NCI-H1930 (cell line): ENCODE measurements at regions not wholly inside any gene's neighbourhood (a gene's known extent, or its start where the extent isn't known, plus 50 kb on each side); places are given as distances from the start of the nearest gene placed in this dataset.
"Not testable (repeated sequence)": the region's sequence is repeated elsewhere in the genome, so short reads cannot be mapped to it uniquely, and the experiment has no call there.

ENCODE experiments used
- DNase-seq, 2 experiments: peaks; one replicate each; lab custom pipeline; 2025; lab: John Stamatoyannopoulos, UW

DNA sequence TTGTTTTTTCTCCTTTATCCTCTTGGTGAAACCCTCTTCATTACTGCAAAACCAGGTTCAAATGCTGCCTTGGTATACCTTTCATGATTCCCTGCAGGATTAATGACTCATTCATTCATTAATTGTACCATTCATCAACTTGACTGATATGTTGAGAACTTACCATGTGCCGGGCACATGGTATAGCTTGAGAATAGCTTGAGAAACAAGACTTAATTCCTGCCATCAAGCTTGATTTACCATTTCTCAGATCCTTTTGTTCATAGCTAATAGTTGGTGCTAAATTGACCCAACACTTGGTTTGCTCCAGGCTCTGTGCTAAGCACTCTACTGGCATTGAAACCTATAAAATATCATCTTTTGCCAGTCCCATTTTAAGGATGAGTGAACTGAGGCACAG is 165.7 kb downstream of the YIPF5 start:
- DNase-seq = no peak

DNA sequence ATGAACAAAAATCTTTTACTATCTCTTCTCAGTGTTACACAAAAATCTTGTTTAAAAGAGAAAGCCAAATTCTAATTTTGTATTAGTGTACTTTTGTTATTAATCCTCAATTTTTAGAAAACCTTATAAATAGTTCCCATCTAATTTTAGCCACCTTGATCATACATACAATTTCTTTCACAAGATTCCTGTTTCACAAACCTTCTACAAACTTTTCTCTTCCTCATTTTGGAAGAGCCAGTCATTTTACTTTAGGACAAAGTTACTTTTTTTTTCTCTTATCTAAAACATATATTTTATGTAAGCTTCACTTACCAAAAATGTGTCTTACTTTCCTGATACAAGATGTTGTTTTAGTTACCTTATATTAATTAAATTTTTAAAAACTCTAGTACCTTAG is 161.3 kb downstream of the YIPF5 start:
- no peak for DNase-seq

DNA sequence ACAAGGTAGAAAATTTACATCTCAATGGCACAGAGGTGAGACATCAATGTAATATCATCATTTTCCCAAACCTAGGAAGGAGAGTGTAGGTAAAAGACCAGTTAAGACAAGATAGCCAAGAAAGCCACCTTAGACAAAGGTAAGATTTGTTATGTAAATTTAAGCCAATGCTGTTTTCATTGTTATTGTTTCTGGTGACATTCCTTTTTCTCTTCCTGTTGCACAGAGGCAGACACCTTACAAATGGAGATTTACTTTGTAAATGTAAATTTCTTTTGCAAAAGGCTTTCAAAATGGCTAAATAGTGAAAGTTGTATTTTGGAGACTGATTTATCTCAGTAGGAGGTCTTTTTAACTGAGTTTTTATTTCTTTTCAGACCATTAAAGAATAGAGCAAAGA is 159.1 kb downstream of the YIPF5 start:
- DNase-seq = no peak

DNA sequence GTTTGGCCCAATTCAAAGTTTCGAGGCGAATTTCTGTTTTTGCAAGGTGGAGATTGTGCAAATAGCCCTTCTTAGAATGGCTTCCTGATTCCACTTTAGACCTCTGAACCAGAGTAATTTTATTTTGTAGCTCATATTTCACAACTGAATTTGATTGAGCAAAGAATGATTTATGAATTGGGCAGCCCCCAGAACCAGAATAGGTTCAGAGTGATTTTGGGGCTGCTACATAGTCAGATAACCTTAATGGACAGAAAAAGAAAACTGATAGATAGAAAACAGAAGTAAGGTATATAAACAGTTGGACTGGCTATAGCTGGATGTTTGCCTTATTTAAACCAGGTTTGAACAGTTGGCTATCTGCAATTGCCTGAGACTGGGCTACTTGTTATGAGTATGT is 156.6 kb downstream of the YIPF5 start:
- DNase-seq = no peak

DNA sequence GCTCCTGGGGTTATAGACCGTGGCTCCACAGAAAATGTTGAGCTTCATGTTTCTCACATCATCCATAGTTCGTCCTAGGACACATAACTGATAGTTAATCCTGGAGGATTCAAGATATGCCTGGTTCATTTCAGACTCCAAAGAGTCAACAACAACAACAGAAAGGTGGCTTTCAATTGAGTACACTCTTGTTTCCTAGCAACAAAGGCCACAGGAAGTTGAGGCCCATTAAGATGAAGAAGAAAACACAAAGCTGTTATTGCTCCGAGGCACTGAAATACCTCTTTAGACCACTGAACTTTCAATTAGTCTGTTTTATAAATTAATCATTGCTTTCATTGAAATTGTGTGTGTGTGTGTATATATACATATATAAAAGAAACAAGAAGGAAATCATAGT is 154.5 kb downstream of the YIPF5 start:
- DNase-seq = no peak

DNA sequence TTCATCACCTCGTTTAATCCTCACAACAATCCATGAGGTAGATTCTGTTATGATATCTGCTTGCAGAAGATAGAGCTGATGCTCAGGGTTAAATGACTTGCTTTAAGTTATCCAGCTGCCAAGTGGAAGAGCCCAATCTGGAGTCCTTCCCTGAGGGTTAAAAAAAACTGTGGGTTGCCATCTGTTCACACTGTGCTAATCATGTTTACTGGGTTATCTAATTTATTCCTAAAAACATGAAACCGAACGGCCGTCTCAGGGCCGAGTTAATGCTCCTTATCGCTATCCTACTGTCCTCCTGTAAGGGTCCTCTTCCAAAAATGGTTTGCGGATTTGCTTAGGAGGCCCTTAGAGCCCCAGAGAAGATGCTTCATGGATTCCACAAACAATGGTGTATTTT is 153.3 kb downstream of the YIPF5 start:
- DNase-seq = no peak

DNA sequence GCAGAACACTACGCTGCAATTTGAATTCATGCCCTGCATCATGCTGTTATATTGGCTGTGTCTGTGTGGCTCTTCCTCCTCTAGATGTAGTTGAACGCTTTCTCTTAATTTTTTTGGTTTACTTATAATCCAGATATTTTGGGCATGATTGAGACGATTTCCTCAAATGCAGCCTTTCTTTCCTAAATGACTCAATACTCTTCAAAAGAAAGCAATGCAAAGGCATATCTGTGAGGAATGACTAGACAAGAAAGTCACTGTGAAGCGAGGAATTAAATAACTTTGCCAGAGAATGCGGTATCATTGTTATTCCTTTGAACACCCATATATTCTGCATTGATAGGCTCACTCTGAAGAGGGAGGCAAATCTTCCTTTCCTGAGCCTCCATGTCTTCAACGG is 152.8 kb downstream of the YIPF5 start:
- no peak for DNase-seq

DNA sequence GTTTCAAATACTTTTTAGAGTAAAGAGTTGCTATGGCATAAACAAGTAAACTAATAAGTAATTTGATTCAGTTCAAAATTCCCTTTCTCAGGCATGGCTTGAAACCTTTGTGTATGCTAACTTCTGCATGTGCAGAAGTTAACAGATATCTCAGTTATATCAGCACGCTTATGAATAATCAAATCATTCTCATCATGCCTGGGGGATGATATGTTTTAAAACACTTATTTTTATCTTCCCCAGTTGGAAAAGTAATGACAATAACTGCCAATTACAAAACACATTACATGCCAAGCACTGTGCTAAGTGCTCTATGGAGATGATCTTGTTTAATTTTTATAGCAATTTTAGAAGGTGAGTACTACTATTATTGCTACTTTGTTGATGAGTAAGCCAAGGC is 146.4 kb downstream of the YIPF5 start:
- no peak for DNase-seq

DNA sequence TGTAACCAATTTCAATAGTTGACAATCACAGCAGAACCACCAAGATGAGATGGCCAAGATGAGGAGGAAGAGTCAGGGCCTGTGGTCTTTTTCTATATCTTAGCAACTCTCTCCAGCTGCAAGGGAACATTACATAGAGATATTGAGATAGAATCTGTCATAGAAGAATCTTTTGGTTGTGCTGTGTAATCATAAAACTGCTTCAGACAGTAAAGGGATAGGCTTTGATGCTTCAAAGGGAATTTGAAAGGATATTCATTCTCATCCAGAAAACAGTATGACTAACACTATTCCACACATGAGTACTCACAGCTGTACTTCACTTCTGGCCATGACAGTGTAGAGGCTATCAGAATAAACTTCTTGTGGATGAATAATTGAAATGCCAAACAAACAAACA is 145.9 kb downstream of the YIPF5 start:
- DNase-seq = no peak

DNA sequence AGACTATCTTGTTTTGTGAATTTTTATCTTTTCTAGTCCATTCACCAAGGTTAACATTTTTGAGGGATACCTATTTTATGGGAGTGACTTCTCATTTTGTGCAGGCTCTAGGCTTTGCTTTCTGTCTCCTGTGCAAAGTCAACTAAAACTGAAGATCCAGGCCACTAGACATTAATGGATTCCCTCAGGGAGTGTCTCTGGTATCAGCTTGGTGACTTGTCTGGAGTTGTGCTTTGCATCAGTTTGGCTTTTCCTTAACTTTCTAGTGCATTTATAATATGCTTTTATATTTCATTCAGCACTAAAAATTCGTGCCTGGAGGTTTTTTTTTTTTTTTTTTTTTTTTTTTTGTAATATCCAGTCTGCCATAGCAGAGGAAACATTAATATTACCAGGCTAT is 144.2 kb downstream of the YIPF5 start:
- DNase-seq = no peak

DNA sequence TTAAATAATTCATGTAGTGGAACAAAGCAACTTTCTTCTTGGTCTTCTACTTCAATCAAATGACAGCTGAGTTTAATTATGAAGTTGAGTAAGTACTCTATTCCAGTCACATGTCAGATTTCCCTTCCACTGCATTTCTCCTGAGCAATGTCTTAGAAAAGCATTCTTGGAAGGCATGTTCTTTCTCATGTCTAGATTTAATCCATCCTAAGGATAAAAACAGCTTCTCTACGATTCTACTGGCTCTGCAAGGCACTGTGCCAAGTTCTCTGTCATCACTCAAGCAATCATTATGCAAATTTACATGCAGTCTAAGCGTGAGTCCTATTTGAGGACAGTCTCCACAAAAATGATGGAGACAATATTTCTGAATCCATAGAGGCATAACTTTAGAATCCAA is 142.4 kb downstream of the YIPF5 start:
- DNase-seq = no peak

DNA sequence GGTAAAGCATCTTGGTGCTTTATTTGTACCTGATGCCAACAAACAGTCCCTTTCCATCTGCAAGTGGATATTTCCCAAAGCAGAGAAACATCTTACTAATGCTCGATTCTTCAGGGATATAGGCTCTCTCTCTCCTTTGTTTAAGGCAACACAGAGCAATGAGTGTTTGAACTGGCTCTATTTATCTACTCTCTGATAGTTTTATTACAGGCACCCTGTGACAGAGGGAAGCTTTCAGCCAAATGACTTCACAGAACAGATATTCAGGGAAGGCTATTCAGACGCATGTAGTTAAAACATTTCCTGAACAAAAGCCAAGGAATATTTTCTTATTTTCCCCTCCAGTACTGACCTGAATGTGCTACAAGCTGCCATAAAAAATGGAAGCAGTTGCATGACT is 141.8 kb downstream of the YIPF5 start:
- DNase-seq = no peak

DNA sequence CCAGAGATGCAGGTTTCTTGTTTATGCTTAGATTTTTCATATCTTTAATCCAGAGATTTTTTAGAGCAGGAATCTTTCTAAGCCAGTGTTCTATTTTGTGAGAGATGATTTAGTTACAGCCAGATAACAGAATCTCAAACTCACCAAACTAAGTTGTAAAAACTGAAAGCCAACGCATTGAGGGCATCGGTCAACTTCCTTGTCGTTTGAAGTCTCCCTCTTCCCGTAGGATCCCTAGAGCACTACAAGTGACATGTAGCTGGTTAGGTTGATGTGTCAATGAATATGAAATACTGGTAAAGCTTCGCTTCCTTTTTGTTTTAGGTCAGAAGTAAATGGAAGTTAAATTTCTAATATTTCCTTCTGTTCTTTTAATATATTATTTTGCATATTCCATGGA is 139.6 kb downstream of the YIPF5 start:
- no peak for DNase-seq

DNA sequence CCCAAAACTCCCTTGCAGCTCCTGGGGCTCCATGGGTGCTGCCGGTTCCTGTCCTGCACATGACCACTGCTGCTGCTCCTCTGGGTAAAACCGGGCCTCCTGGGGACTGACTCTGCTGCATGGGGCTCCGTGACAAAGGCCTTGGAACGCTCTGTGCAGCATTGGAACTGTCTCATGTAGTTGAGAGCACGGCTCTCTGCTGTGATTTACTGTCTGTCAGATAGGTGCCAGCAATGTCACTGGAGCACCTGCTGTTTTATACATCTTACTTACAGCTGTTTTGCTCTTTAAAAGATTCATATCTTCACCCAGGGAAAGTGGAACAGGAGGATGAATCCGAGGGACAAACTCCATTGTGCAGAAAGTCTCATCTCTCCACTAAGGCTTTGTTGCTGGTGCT is 138.1 kb downstream of the YIPF5 start:
- no peak for DNase-seq

DNA sequence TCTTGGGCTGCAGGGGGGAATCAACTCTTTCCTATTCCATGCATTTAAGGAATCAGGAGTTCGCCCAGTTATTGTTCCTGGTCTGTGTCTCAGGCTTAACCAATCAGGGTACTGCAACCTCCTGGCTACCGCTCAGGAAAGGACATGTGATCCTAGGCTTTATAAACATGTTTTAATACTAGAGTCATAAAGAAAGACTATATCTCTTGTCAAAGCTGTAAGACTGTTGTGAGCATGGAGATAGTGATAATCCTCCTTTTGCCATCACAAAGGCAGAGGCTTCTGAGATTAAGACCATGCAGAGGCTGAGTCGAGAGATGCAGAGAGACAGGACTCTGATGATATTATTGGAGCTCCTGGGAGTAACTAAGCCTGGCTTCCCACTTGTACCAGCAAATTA is 137.0 kb downstream of the YIPF5 start:
- no peak for DNase-seq

DNA sequence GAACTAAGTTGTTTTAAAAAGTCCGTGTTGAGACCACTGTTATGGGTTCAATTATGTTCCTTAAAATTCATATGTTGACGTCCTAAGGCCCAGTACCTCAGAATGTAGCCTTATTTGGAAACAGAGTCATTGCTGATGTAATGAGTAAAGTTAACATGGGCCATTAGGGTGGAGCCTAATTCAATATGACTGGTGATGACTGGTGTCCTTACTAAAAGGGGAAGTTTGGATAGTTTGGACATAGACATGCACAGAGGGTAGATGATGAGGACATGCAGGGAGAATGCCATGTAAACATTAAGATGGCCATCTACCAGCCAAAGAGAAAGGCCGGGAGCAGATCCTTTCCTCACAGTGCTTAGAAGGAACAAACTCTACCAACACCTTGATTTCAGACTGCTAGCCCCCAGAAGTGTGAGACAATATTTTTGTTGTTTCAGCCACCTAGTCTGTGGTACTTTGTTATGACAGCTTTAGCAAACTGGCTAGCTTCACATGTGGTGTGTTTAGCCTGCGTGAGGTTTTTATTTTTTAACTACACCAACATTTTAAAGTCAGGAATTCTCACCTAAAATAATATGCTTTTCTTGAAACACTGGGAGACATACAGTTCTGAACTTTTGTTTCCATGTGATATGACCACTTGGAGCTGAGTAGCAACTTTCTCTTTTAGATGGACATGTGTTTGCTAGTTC is 135.3 kb downstream of the YIPF5 start:
- DNase-seq = no peak

DNA sequence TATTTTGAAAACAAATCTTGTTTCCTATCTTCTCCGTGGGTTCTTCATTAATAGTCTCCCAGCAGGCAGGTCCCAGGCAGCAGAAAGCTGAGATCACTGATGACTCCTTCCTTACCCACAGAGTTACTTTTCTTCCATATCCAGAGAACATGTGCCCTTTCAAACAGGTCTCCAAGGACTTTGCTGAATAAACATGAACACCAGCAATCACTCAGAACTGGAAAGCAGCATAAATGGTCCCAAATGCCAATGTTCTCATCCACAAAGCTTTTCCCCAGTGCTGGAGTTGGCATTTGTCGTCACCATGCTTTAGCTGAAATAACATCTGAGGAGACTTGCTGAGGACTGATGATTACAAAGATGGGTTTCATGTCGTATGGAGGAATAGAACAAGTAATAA is 134.0 kb downstream of the YIPF5 start:
- no peak for DNase-seq

DNA sequence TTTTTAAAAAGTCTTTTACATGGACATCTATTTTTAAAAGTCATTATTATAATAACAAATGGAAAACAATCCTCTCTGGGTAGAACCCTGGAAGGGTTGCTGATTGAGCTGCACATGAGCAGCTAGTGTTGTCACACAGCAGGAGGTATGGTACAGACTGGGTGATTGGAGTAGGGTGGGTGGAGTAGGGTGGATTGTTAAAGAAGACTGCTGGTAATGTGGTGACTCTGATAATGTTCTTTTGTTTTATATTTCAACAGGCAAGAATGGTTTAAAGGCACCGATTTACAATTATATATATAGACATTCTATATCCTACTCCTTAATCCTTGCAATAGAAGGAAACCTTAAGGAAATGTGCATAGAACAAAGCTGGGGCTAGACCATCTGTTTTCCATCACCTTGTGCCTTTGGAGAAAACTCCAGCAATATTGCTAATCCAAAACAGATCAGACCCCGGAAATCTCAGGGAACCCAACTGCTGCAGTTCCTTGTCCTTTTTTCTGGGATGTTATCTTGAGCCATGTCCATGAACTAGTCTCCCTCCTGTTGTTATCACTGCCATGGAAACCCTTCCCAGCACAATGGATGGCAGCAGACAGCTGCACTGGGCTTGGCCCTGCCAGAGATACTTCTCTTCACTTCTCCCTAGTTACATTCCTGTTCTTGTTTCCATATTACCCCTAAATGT is 129.7 kb downstream of the YIPF5 start:
- DNase-seq = no peak

DNA sequence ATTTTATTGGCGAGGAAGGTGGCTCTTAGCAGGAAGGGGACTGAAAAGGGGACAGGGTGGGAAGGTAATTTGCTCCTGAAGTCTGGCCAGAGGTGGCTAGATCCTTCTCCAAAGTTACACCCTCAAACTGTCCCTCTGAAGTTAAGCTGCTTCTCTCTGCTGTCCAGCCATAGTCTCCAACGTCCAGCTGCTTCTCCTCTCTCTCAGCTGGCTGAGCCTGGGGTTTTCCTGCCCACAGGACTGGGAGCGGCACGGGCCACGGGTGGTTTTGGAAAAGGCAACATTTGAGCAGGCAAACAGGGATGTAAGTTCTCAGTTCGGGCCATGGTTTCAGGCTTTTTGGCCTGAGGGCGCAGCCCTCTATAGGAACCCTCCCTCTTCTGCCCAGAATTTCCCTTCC is 128.3 kb downstream of the YIPF5 start:
- DNase-seq = no peak

DNA sequence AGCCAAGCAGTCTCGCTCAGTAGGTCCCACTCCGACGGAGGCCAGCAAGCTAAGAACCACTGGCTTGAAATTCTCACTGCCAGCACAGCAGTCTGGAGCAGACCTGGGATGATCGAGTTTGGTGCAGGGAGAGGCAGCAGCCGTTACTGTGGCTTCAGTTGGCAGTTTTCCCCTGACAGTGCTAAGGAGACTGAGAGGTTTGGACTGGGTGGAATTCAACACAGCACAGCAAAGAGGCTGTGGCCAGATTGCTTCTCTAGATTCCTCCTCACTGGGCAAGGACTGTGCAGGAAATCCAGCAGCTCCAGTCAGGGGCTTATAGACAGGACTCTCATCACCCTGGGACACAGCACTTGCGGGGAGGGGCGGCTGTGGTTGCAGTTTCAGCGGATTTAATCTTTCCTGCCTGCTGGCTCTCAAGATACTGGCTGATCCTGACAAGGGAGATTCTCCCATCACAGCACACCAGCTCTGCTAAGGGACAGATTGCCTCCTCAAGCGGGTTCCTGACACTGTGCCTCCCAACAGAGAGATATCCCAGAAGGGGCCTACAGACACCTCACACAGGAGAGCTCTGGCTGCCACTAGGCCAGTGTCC is 122.1 kb downstream of the YIPF5 start:
- no peak for DNase-seq

DNA sequence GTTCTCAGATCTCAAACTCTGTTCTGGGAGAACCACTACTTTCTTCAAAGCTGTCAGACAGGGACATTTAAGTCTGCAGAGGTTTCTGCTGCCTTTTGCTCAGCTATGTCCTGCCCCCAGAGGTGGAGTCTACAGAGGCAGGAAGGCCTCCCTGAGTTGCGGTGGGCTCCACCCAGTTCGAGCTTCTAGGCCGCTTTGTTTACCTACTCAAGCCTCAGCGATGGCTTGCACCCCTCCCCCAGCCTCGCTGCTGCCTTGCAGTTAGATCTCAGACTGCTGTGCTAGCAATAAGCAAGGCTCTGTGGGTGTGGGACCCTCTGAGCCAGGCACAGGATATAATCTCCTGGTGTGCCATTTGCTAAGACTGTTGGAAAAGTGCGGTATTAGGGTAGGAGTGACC is 115.1 kb downstream of the YIPF5 start:
- not testable (repeated sequence) for DNase-seq

DNA sequence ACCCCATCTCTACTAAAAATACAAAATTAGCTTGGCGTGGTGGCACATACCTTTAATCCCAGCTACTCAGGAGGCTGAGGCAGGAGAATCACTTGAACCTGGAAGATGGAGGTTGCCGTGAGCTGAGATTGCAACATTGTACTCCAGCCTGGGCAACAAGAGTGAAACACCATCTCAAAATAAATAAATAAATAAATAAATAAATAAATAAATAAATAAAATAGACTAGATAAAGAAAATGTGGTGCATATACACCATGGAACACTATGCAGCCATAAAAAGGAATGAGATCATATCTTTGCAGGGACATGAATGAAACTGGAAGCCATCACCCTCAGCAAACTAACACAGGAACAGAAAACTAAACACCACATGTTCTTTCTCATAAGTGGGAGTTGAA is 110.4 kb downstream of the YIPF5 start:
- DNase-seq = not testable (repeated sequence)

DNA sequence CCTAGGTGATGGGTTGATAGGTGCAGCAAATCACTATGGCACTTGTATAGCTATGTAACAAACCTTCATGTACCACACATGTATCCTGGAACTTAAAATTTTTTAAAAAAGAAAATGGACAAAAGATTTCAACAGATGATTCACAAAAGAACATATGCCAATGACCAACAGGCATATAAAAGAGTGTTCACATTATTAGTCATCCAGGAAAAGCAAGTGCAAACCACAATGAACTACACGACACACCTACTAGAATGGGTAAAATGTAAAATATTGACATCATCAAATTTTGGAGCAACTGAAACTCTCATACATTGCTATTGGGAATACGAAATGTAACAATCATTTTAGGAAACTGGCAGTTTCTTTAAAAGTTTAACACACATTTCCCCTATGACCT is 109.9 kb downstream of the YIPF5 start:
- no peak for DNase-seq

DNA sequence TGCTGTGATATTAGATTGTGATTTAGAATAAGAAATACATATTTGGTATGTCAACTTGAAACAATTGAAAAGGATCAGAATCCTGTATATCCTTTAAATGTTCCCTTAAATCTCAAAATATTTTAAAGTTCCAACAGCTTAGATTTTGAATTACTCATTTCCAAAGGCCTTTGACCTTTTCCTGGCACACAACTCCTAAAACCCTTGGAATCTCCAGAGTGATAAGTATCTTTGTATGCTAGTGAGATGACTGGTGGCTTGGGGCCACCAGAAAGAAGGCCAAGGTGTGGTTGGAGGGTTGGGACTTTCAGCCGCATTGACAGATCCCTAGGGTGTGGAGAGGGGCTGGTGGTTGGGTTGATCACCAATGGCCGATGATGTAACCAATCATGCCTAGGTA is 104.7 kb downstream of the YIPF5 start:
- DNase-seq = no peak
